ENCODE measurements at regions not wholly inside any gene's neighbourhood (a gene's known extent, or its start where the extent isn't known, plus 50 kb on each side); places are given as distances from the start of the nearest gene placed in this dataset.
"Not testable (repeated sequence)": the region's sequence is repeated elsewhere in the genome, so short reads cannot be mapped to it uniquely, and the experiment has no call there.

- DNase-seq (ENCODE audit: insufficient read length); FAIRE-seq: not testable (repeated sequence)
These were observed 181.9 kb downstream of the SPATA31A6 start for GRCh38 chr9:42365244-42365945.

- not testable (repeated sequence) for DNase-seq (ENCODE audit: insufficient read length); FAIRE-seq
These were observed 184.9 kb downstream of the SPATA31A6 start for GRCh38 chr9:42368279-42368881.

DNA sequence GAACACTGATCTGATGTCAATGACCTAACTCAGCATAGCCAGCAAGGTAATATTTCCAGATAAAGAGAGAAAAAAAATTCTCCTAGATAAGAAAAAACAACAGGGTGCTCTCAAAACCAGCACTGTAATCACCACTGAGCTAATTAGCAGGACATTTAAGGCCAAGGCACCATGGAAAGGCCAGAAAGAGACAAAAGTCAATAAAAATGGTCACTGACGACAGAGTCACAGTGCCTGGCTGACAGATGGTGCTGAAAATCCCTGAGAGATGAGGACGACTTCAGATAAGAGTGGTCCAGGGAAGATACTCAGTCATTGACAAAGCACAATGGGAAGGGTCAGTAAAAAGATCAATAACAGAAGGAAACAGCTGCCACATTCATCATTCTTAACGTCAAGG is 186.7 kb downstream of the SPATA31A6 start:
- DNase-seq (ENCODE audit: insufficient read length); FAIRE-seq: not testable (repeated sequence)

DNA sequence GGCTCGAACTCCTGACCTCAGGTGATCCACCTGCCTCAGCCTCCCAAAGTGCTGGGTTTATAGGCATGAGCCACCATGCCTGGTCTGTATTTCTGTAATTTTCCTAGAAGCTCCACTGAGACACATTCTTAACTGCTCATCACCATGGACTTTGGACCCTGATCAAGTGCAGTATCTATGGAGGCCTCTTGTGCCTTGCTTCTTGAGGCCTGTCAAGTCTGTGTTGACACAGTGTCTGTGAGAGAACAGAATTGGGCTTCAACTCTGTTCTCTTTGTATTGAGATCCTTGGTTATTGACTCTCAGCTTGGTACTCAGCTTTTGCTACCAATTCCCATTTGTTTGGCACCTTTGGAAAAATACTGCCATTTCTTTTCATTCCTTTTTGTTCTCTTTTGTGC is 188.0 kb downstream of the SPATA31A6 start:
- not testable (repeated sequence) for FAIRE-seq; DNase-seq (ENCODE audit: insufficient read length)

- DNase-seq (ENCODE audit: insufficient read length); FAIRE-seq: not testable (repeated sequence)
These were observed 194.3 kb downstream of the SPATA31A6 start for GRCh38 chr9:42377530-42378417.

DNA sequence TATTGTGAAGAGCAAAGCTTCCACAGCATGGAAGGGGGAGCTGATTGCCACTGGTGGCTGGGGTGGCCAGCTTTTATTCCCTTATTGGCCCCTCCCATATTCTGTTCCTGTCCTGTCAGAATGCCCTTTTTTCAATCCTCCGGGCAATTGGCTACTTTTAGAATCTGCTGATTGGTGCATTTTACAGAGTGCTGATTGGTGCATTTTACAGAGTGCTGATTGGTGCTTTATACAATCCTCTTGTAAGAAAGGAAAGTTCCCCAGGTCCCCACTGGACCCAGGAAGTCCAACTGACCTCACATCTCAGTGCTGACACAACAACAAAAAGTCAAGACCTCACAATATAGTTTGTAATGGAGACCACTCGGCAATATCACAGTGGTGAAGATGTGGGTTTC is 195.0 kb downstream of the SPATA31A6 start:
- TF ChIP-seq POLR2A (IDR thresholded peaks at IDR 0.05; ENCODE audit: low read depth, low read length) = no peak
- TF ChIP-seq POLR2AphosphoS5 (IDR thresholded peaks at IDR 0.05; ENCODE audit: low read depth, low read length) = no peak
- TF ChIP-seq TAF1 (IDR thresholded peaks at IDR 0.05; ENCODE audit: borderline replicate concordance, low read depth, low read length) = no peak
- FAIRE-seq (no peak), DNase-seq (ENCODE audit: insufficient read length) (no peak)

- DNase-seq (ENCODE audit: insufficient read length); FAIRE-seq: not testable (repeated sequence)
These were observed 196.1 kb downstream of the SPATA31A6 start for GRCh38 chr9:42379602-42380001.

GRCh38 chr9:42384585-42384984 is 201.1 kb downstream of the SPATA31A6 start:
- not testable (repeated sequence) for DNase-seq (ENCODE audit: insufficient read length); FAIRE-seq

- not testable (repeated sequence) for FAIRE-seq; DNase-seq (ENCODE audit: insufficient read length)
These were observed 202.2 kb downstream of the SPATA31A6 start for GRCh38 chr9:42385574-42386120.

GRCh38 chr9:42386477-42386876 is 203.0 kb downstream of the SPATA31A6 start:
- TF ChIP-seq TAF1 (IDR thresholded peaks at IDR 0.05; ENCODE audit: borderline replicate concordance, low read depth, low read length) (no peak), POLR2AphosphoS5 (IDR thresholded peaks at IDR 0.05; ENCODE audit: low read depth, low read length) (no peak), POLR2A (IDR thresholded peaks at IDR 0.05; ENCODE audit: low read depth, low read length) (no peak)
- FAIRE-seq (no peak), DNase-seq (ENCODE audit: insufficient read length) (no peak)

- DNase-seq (ENCODE audit: insufficient read length) (no peak), FAIRE-seq (no peak)
- TF ChIP-seq POLR2AphosphoS5 (IDR thresholded peaks at IDR 0.05; ENCODE audit: low read depth, low read length) = no peak
- TF ChIP-seq TAF1 (IDR thresholded peaks at IDR 0.05; ENCODE audit: borderline replicate concordance, low read depth, low read length) = no peak
- TF ChIP-seq POLR2A (IDR thresholded peaks at IDR 0.05; ENCODE audit: low read depth, low read length) = no peak
These were observed 204.8 kb downstream of the SPATA31A6 start for GRCh38 chr9:42388146-42388690.

- DNase-seq (ENCODE audit: insufficient read length) (no peak), FAIRE-seq (no peak)
- TF ChIP-seq POLR2AphosphoS5 (IDR thresholded peaks at IDR 0.05; ENCODE audit: low read depth, low read length) (no peak), POLR2A (IDR thresholded peaks at IDR 0.05; ENCODE audit: low read depth, low read length) (no peak), TAF1 (IDR thresholded peaks at IDR 0.05; ENCODE audit: borderline replicate concordance, low read depth, low read length) (no peak)
These were observed 205.4 kb downstream of the SPATA31A6 start for GRCh38 chr9:42388846-42389245.

DNA sequence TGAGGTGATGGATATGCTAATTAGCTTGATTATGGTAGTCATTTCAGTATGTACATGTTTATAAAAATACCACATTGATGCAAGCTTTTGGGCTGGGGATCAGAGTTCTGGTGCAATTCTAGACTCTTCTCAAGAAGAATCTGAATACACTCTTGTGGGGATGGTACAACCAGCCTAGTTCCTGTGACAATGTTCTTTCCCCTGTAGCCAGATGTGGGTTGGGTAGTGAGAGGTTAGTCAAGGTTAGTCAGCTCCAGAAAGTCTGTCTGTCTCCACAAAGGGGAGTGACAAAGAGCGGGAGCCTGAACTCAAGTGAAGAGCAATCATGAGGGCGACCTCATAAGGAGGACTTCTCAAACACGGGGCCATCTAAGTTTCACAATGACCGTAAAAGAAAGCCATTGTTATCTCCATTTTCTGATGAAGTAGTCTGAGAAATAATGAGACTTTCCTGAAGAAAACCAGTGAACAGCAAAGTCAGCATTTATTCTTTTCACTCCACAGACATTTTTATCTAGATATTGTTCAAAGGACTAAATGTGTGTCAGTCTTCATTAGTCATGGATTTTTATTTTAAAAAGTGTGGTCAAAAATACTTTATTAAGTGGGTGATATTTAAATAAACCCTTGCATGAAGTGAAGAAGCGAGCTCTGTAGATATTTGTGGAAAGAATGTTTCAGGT is 209.5 kb downstream of the SPATA31A6 start:
- DNase-seq (ENCODE audit: insufficient read length); FAIRE-seq: not testable (repeated sequence)

All from GM12892 (cell line).